ENCODE measurements at regions not wholly inside any gene's neighbourhood (a gene's known extent, or its start where the extent isn't known, plus 50 kb on each side); places are given as distances from the start of the nearest gene placed in this dataset.

GRCh38 chr10:131844529-131845084 is 56.2 kb upstream of the PPP2R2D start:
- TF ChIP-seq EZH2phosphoT487 (IDR thresholded peaks at IDR 0.05; ENCODE audit: borderline replicate concordance, low read length) (no peak), EZH2 (IDR thresholded peaks at IDR 0.05; ENCODE audit: low read length, unreplicated experiment) (no peak), CTCF (conservative IDR thresholded peaks at IDR 0.05; ENCODE audit: low read depth, low read length) (no peak)
- Histone ChIP-seq H3K27me3 (ENCODE audit: low read length) (peaks cover 30% of the 10 kb centered on the region), H3F3A (ENCODE audit: low read length, unreplicated experiment) (no peaks in the 10 kb centered on the region), H3K79me2 (ENCODE audit: low read length) (no peaks in the 10 kb centered on the region), H3K4me1 (ENCODE audit: insufficient read depth, low read length) (no peaks in the 10 kb centered on the region), H2AFZ (ENCODE audit: low read length) (no peak overlapping the region), H3K9ac (ENCODE audit: low read length) (no peak overlapping the region), H3K9me3 (ENCODE audit: low read length) (no peaks in the 10 kb centered on the region), H3K9me2 (replicated peaks; ENCODE audit: low read length) (no peaks in the 10 kb centered on the region), H3K4me2 (ENCODE audit: low read length) (no peak overlapping the region), H3K27ac (ENCODE audit: low read length) (no peak overlapping the region), H3K36me3 (ENCODE audit: low read depth, low read length) (no peaks in the 10 kb centered on the region), H4K20me1 (ENCODE audit: low read length) (no peaks in the 10 kb centered on the region), H3K4me3 (ENCODE audit: low read length) (no peak overlapping the region)
- ATAC-seq (no peak), DNase-seq (no peak)
- CTCF ChIA-PET = no interaction called here
- no TSS peak for BruUV-seq (replicated peaks)
- intact Hi-C loops (cut with micrococcal nuclease) = no loop called here
- POLR2A ChIA-PET (ENCODE audit: unreplicated experiment) = no interaction called here

GRCh38 chr10:131845505-131846239 is 55.1 kb upstream of the PPP2R2D start:
- Histone ChIP-seq H3K4me2 (ENCODE audit: low read length) (no peak overlapping the region), H3K79me2 (ENCODE audit: low read length) (no peaks in the 10 kb centered on the region), H3K27me3 (ENCODE audit: low read length) (peaks cover 30% of the 10 kb centered on the region), H3K36me3 (ENCODE audit: low read depth, low read length) (no peaks in the 10 kb centered on the region), H3K9me2 (replicated peaks; ENCODE audit: low read length) (no peaks in the 10 kb centered on the region), H3K9me3 (ENCODE audit: low read length) (no peaks in the 10 kb centered on the region), H2AFZ (ENCODE audit: low read length) (no peak overlapping the region), H4K20me1 (ENCODE audit: low read length) (no peaks in the 10 kb centered on the region), H3K4me3 (ENCODE audit: low read length) (no peak overlapping the region), H3K9ac (ENCODE audit: low read length) (no peak overlapping the region), H3K4me1 (ENCODE audit: insufficient read depth, low read length) (no peaks in the 10 kb centered on the region), H3K27ac (ENCODE audit: low read length) (no peak overlapping the region), H3F3A (ENCODE audit: low read length, unreplicated experiment) (no peaks in the 10 kb centered on the region)
- ChIA-PET CTCF (no interaction called here), POLR2A (ENCODE audit: unreplicated experiment) (no interaction called here)
- ATAC-seq (no peak), DNase-seq (no peak)
- BruUV-seq (replicated peaks) = no TSS peak
- no peak for TF ChIP-seq EZH2phosphoT487 (IDR thresholded peaks at IDR 0.05; ENCODE audit: borderline replicate concordance, low read length)
- no peak for TF ChIP-seq EZH2 (IDR thresholded peaks at IDR 0.05; ENCODE audit: low read length, unreplicated experiment)
- no peak for TF ChIP-seq CTCF (conservative IDR thresholded peaks at IDR 0.05; ENCODE audit: low read depth, low read length)
- intact Hi-C loops (cut with micrococcal nuclease) = no loop called here
